Upper lobe of right lung (tissue), 1 donor: ENCODE measurements at regions not wholly inside any gene's neighbourhood (a gene's known extent, or its start where the extent isn't known, plus 50 kb on each side); places are given as distances from the start of the nearest gene placed in this dataset.

Experiments
- ATAC-seq: fragments of 200-7000 bp; cut with Tn5 transposase; one replicate; pipeline ENCODE4 v1.9.1; 2020; ENCODE audit warnings: mild to moderate bottlenecking, moderate library complexity
- DNase-seq: peaks from one replicate; pipeline ENCODE4 v3.0.0-alpha.2; 2020
- H3K27ac ChIP-seq: fragments of 200-600 bp; one replicate; pipeline ENCODE4 v1.8.0; 2022
- H3K27me3 ChIP-seq: fragments of 200-600 bp; one replicate; pipeline ENCODE4 v1.8.0; 2022; ENCODE audit warnings: mild to moderate bottlenecking
- H3K36me3 ChIP-seq: fragments of 200-600 bp; one replicate; pipeline ENCODE4 v1.8.0; 2022
- H3K4me1 ChIP-seq: fragments of 200-600 bp; one replicate; pipeline ENCODE4 v1.8.0; 2022
- H3K4me3 ChIP-seq: fragments of 200-600 bp; one replicate; pipeline ENCODE4 v1.8.0; 2022; ENCODE audit warnings: mild to moderate bottlenecking
- H3K9me3 ChIP-seq: fragments of 200-600 bp; one replicate; pipeline ENCODE4 v1.8.0; 2022
- CTCF ChIP-seq: fragments of 200-600 bp; IDR thresholded peaks from one replicate; pipeline ENCODE4 v1.8.0; 2022; ENCODE audit warnings: antibody characterized with exemption
- intact Hi-C: fragments of 100-400 bp; cut with DNase I; formaldehyde crosslinking; loops from one replicate; pipeline ENCODE4 v1.11.0; 2022
- donor health status: DM: no; HTN: yes; CAD: no; lungs with severe emphysema.

GRCh38 chr2:120452131-120452530 lies 106.2 kb downstream of the INHBB start:
- DNase-seq (peak; percentile 56), ATAC-seq (no peak)
- Histone ChIP-seq H3K27me3 (no peaks in the 10 kb centered on the region), H3K27ac (no peak overlapping the region), H3K9me3 (no peaks in the 10 kb centered on the region), H3K36me3 (no peaks in the 10 kb centered on the region), H3K4me1 (no peaks in the 10 kb centered on the region), H3K4me3 (no peak overlapping the region)
- intact Hi-C loops, result no loop called here
- TF ChIP-seq CTCF, result no peak

- DNase-seq, result peak; percentile 47
- ATAC-seq, result no peak
- Histone ChIP-seq H3K27me3 (no peaks in the 10 kb centered on the region), H3K36me3 (no peaks in the 10 kb centered on the region), H3K4me1 (no peaks in the 10 kb centered on the region), H3K9me3 (no peaks in the 10 kb centered on the region), H3K4me3 (no peak overlapping the region), H3K27ac (no peak overlapping the region)
- no peak for TF ChIP-seq CTCF
- intact Hi-C loops, result no loop called here
Observed at GRCh38 chr2:120452945-120453634, 107.2 kb downstream of the INHBB start.

- DNase-seq, result peak; percentile 12
- no peak overlapping the region for H3K27ac ChIP-seq
- H3K9me3 ChIP-seq, result no peaks in the 10 kb centered on the region
- no peak for ATAC-seq
- intact Hi-C loops, result no loop called here
- no peaks in the 10 kb centered on the region for H3K4me1 ChIP-seq
- no peak overlapping the region for H3K4me3 ChIP-seq
- no peak for TF ChIP-seq CTCF
- H3K36me3 ChIP-seq, result no peaks in the 10 kb centered on the region
- H3K27me3 ChIP-seq, result no peaks in the 10 kb centered on the region
Observed at GRCh38 chr2:120453635-120453998, 107.7 kb downstream of the INHBB start.

GRCh38 chr2:120454654-120455385 lies 108.9 kb downstream of the INHBB start:
- ATAC-seq, result no peak
- no peak for TF ChIP-seq CTCF
- H3K4me1 ChIP-seq, result no peaks in the 10 kb centered on the region
- H3K4me3 ChIP-seq, result no peak overlapping the region
- no peak overlapping the region for H3K27ac ChIP-seq
- no peaks in the 10 kb centered on the region for H3K27me3 ChIP-seq
- no peak for DNase-seq
- no peaks in the 10 kb centered on the region for H3K36me3 ChIP-seq
- intact Hi-C loops, result no loop called here
- H3K9me3 ChIP-seq, result no peaks in the 10 kb centered on the region

- no peaks in the 10 kb centered on the region for H3K9me3 ChIP-seq
- ATAC-seq, result no peak
- no peak overlapping the region for H3K27ac ChIP-seq
- no peaks in the 10 kb centered on the region for H3K27me3 ChIP-seq
- no peak for TF ChIP-seq CTCF
- intact Hi-C loops, result no loop called here
- H3K4me3 ChIP-seq, result no peak overlapping the region
- no peak for DNase-seq
- H3K4me1 ChIP-seq, result no peaks in the 10 kb centered on the region
- H3K36me3 ChIP-seq, result no peaks in the 10 kb centered on the region
Observed at GRCh38 chr2:120455390-120455789, 109.5 kb downstream of the INHBB start.
